ENCODE measurements at regions not wholly inside any gene's neighbourhood (a gene's known extent, or its start where the extent isn't known, plus 50 kb on each side); places are given as distances from the start of the nearest gene placed in this dataset.

DNA sequence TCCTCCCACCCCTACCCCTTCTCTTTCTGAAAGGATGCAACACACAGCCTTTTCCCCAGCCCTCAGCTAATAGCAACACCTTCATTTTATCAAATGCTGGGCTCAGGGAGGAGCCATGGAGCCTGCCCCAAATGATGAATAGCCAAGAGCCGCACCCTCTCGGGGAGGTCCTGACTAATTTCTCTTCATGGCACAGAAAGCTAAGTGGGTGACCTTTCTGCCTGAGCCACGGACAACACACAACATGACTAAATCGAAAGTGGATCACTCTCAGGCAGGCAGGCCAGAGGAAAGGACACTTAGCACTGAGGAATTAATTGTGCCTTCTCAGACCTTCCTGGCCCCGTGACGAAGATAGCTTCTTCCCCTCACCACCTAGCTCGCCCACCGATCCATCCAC lies 165.1 kb upstream of the RAI2 start:
- H3K9me3 ChIP-seq (ENCODE audit: low read length): no peaks in the 10 kb centered on the region
- no peaks in the 10 kb centered on the region for H4K20me1 ChIP-seq (ENCODE audit: insufficient read depth, low read length)
- no peaks in the 10 kb centered on the region for H3K36me3 ChIP-seq (ENCODE audit: insufficient read depth, low read length)
- no peaks in the 10 kb centered on the region for H3K4me1 ChIP-seq (ENCODE audit: insufficient read depth, low read length, severe bottlenecking)
- H3K9ac ChIP-seq (ENCODE audit: low read length): no peak overlapping the region
- H3F3A ChIP-seq (ENCODE audit: insufficient read depth, low read length): no peaks in the 10 kb centered on the region
- H3K27ac ChIP-seq (ENCODE audit: low read depth, low read length, poor library complexity, severe bottlenecking): no peak overlapping the region
- TF ChIP-seq, protein P1, sequence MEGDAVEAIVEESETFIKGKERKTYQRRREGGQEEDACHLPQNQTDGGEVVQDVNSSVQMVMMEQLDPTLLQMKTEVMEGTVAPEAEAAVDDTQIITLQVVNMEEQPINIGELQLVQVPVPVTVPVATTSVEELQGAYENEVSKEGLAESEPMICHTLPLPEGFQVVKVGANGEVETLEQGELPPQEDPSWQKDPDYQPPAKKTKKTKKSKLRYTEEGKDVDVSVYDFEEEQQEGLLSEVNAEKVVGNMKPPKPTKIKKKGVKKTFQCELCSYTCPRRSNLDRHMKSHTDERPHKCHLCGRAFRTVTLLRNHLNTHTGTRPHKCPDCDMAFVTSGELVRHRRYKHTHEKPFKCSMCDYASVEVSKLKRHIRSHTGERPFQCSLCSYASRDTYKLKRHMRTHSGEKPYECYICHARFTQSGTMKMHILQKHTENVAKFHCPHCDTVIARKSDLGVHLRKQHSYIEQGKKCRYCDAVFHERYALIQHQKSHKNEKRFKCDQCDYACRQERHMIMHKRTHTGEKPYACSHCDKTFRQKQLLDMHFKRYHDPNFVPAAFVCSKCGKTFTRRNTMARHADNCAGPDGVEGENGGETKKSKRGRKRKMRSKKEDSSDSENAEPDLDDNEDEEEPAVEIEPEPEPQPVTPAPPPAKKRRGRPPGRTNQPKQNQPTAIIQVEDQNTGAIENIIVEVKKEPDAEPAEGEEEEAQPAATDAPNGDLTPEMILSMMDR (IDR thresholded peaks at IDR 0.05; ENCODE audit: low read length): no peak
- TF ChIP-seq EZH2 (IDR thresholded peaks at IDR 0.05; ENCODE audit: borderline replicate concordance, low read length): no peak
- H3K79me2 ChIP-seq (ENCODE audit: insufficient read depth, low read length): no peaks in the 10 kb centered on the region
- H2AFZ ChIP-seq (ENCODE audit: low read length): no peak overlapping the region
- H3K4me3 ChIP-seq (ENCODE audit: low read depth, low read length, poor library complexity, severe bottlenecking): no peak overlapping the region
- H3K9me2 ChIP-seq (ENCODE audit: low read depth, low read length): no peaks in the 10 kb centered on the region
- H3K4me2 ChIP-seq (ENCODE audit: low read length): no peak overlapping the region
- no peaks in the 10 kb centered on the region for H3K27me3 ChIP-seq (ENCODE audit: insufficient read depth, low read length)

DNA sequence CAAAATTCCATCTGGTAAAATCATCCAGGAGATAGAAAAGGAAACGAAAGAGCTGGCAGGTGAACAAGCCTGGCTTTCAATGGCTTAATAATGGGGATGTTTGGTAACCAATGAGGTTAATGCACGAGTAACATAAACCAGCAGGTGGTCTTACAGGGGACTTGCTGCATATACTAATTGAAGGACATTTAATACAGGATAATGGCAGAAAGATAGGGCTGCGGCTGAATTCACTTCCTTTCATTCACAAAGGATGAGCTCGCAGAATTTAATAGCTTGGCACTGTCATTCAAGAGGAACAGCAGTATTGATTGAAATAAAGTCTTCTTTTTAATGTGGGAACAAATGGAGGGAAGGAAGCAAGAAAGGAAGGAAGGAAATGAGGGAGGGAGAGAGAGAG lies 156.3 kb upstream of the RAI2 start:
- H3K36me3 ChIP-seq (ENCODE audit: insufficient read depth, low read length): no peaks in the 10 kb centered on the region
- H3K4me2 ChIP-seq (ENCODE audit: low read length): no peak overlapping the region
- no peak overlapping the region for H3K27ac ChIP-seq (ENCODE audit: low read depth, low read length, poor library complexity, severe bottlenecking)
- no peaks in the 10 kb centered on the region for H3K27me3 ChIP-seq (ENCODE audit: insufficient read depth, low read length)
- H3F3A ChIP-seq (ENCODE audit: insufficient read depth, low read length): no peaks in the 10 kb centered on the region
- no peaks in the 10 kb centered on the region for H3K9me2 ChIP-seq (ENCODE audit: low read depth, low read length)
- no peak overlapping the region for H3K9ac ChIP-seq (ENCODE audit: low read length)
- no peaks in the 10 kb centered on the region for H4K20me1 ChIP-seq (ENCODE audit: insufficient read depth, low read length)
- no peak overlapping the region for H2AFZ ChIP-seq (ENCODE audit: low read length)
- TF ChIP-seq, protein P1 (IDR thresholded peaks at IDR 0.05; ENCODE audit: low read length): no peak
- TF ChIP-seq EZH2 (IDR thresholded peaks at IDR 0.05; ENCODE audit: borderline replicate concordance, low read length): no peak
- no peak overlapping the region for H3K4me3 ChIP-seq (ENCODE audit: low read depth, low read length, poor library complexity, severe bottlenecking)
- H3K79me2 ChIP-seq (ENCODE audit: insufficient read depth, low read length): no peaks in the 10 kb centered on the region
- H3K4me1 ChIP-seq (ENCODE audit: insufficient read depth, low read length, severe bottlenecking): no peaks in the 10 kb centered on the region
- no peaks in the 10 kb centered on the region for H3K9me3 ChIP-seq (ENCODE audit: low read length)

DNA sequence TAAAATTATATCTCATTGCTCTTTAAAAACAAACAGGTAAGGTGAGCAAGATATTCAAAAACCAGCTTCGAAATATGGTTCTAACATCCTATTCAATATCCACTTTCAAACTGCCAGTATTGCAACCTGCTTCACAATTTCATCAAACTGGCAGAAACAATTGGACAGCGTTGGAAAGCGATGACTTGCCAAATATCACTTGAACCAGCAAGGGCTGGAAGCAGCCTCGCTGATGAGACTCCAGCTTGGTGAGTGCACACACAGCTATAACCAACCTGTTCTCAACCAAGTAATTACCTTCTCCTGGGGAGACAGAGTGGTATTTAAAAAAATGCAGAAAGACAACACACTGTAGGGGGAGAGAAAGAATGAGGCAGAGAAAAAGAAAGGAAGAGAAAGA lies 155.8 kb upstream of the RAI2 start:
- H3K79me2 ChIP-seq (ENCODE audit: insufficient read depth, low read length): no peaks in the 10 kb centered on the region
- H3K9me3 ChIP-seq (ENCODE audit: low read length): no peaks in the 10 kb centered on the region
- H3F3A ChIP-seq (ENCODE audit: insufficient read depth, low read length): no peaks in the 10 kb centered on the region
- H3K4me3 ChIP-seq (ENCODE audit: low read depth, low read length, poor library complexity, severe bottlenecking): no peak overlapping the region
- H2AFZ ChIP-seq (ENCODE audit: low read length): no peak overlapping the region
- no peaks in the 10 kb centered on the region for H4K20me1 ChIP-seq (ENCODE audit: insufficient read depth, low read length)
- no peaks in the 10 kb centered on the region for H3K4me1 ChIP-seq (ENCODE audit: insufficient read depth, low read length, severe bottlenecking)
- no peak overlapping the region for H3K27ac ChIP-seq (ENCODE audit: low read depth, low read length, poor library complexity, severe bottlenecking)
- TF ChIP-seq, protein P1 (IDR thresholded peaks at IDR 0.05; ENCODE audit: low read length): no peak
- no peak for TF ChIP-seq EZH2 (IDR thresholded peaks at IDR 0.05; ENCODE audit: borderline replicate concordance, low read length)
- no peak overlapping the region for H3K4me2 ChIP-seq (ENCODE audit: low read length)
- no peaks in the 10 kb centered on the region for H3K9me2 ChIP-seq (ENCODE audit: low read depth, low read length)
- no peaks in the 10 kb centered on the region for H3K36me3 ChIP-seq (ENCODE audit: insufficient read depth, low read length)
- no peak overlapping the region for H3K9ac ChIP-seq (ENCODE audit: low read length)
- H3K27me3 ChIP-seq (ENCODE audit: insufficient read depth, low read length): no peaks in the 10 kb centered on the region

All from OCI-LY1 (cell line).